HEK293T (cell line): ENCODE measurements at regions not wholly inside any gene's neighbourhood (a gene's known extent, or its start where the extent isn't known, plus 50 kb on each side); places are given as distances from the start of the nearest gene placed in this dataset.

Source experiments
- CTCF ChIA-PET: fragments of 350-600 bp; formaldehyde crosslinking; extraction: SDS; loops from one replicate; lab custom pipeline; 2021; ENCODE audit warnings: antibody characterized with exemption, inconsistent platforms; lab: Yijun Ruan, JAX
- POLR2A ChIA-PET: fragments of 350-600 bp; formaldehyde crosslinking; extraction: SDS; loops from one replicate; lab custom pipeline; 2020; ENCODE audit warnings: antibody characterized with exemption, inconsistent platforms; lab: Yijun Ruan, JAX
- DNase-seq: peaks from one replicate; pipeline ENCODE4 v3.0.0; 2012; ENCODE audit warnings: mixed read lengths; ENCODE audit errors: extremely low spot score
- ARNT ChIP-seq: fragments of 450-650 bp; IDR thresholded peaks from 2 replicates; pipeline ENCODE4 v1.6.1; 2017; ENCODE audit warnings: mild to moderate bottlenecking
- BHLHE40 ChIP-seq: fragments of 450-650 bp; IDR thresholded peaks from 2 replicates; pipeline ENCODE4 v1.6.1; 2016; ENCODE audit warnings: mild to moderate bottlenecking, moderate library complexity, borderline replicate concordance
- CTBP1 ChIP-seq: fragments of 450-650 bp; IDR thresholded peaks from 2 replicates; pipeline ENCODE4 v1.6.1; 2016; ENCODE audit warnings: borderline replicate concordance
- ELF4 ChIP-seq: fragments of 450-650 bp; IDR thresholded peaks from 2 replicates; pipeline ENCODE4 v1.6.1; 2017; ENCODE audit warnings: antibody characterized with exemption
- FOXA1 ChIP-seq: fragments of 450-650 bp; IDR thresholded peaks from 2 replicates; pipeline ENCODE4 v1.6.1; 2016; ENCODE audit warnings: mild to moderate bottlenecking
- FOXK2 ChIP-seq: fragments of 450-650 bp; IDR thresholded peaks from 2 replicates; pipeline ENCODE4 v1.6.1; 2016; ENCODE audit warnings: mild to moderate bottlenecking
- FOXM1 ChIP-seq: fragments of 450-650 bp; IDR thresholded peaks from 2 replicates; pipeline ENCODE4 v1.6.1; 2017; ENCODE audit warnings: mild to moderate bottlenecking, borderline replicate concordance
- HDGF ChIP-seq: fragments of 450-650 bp; IDR thresholded peaks from 2 replicates; pipeline ENCODE4 v1.6.1; 2017; ENCODE audit warnings: antibody characterized with exemption, borderline replicate concordance
- L3MBTL2 ChIP-seq: fragments of 450-650 bp; conservative IDR thresholded peaks from 2 replicates; pipeline ENCODE4 v1.6.1; 2016; ENCODE audit warnings: mild to moderate bottlenecking
- LEF1 ChIP-seq: fragments of 450-650 bp; IDR thresholded peaks from 2 replicates; pipeline ENCODE4 v1.6.1; 2017; ENCODE audit warnings: mild to moderate bottlenecking, borderline replicate concordance
- NFRKB ChIP-seq: fragments of 450-650 bp; IDR thresholded peaks from 2 replicates; pipeline ENCODE4 v1.6.1; 2016; ENCODE audit warnings: mild to moderate bottlenecking, moderate library complexity
- SP1 ChIP-seq: fragments of 450-650 bp; IDR thresholded peaks from 2 replicates; pipeline ENCODE4 v1.6.1; 2017
- SUZ12 ChIP-seq: fragments of 450-650 bp; IDR thresholded peaks from 2 replicates; pipeline ENCODE4 v1.6.1; 2016; ENCODE audit warnings: mild to moderate bottlenecking
- TARDBP ChIP-seq: fragments of 450-650 bp; IDR thresholded peaks from 2 replicates; pipeline ENCODE4 v1.6.1; 2016
- ZNF384 ChIP-seq: fragments of 450-650 bp; IDR thresholded peaks from 2 replicates; pipeline ENCODE4 v1.6.1; 2016
- TF ChIP-seq, protein P1 (sequence below): fragments of 450-650 bp; IDR thresholded peaks from 2 replicates; pipeline ENCODE4 v1.6.1; 2016

- no peak for TF ChIP-seq HDGF
- no peak for TF ChIP-seq LEF1
- no peak for TF ChIP-seq ARNT
- TF ChIP-seq FOXK2, result no peak
- TF ChIP-seq FOXM1, result no peak
- no peak for TF ChIP-seq FOXA1
- TF ChIP-seq SUZ12, result no peak
- TF ChIP-seq CTBP1, result no peak
- no peak for TF ChIP-seq TARDBP
- TF ChIP-seq BHLHE40, result no peak
- TF ChIP-seq ZNF384, result no peak
- no peak for TF ChIP-seq ELF4
- TF ChIP-seq, protein P1, sequence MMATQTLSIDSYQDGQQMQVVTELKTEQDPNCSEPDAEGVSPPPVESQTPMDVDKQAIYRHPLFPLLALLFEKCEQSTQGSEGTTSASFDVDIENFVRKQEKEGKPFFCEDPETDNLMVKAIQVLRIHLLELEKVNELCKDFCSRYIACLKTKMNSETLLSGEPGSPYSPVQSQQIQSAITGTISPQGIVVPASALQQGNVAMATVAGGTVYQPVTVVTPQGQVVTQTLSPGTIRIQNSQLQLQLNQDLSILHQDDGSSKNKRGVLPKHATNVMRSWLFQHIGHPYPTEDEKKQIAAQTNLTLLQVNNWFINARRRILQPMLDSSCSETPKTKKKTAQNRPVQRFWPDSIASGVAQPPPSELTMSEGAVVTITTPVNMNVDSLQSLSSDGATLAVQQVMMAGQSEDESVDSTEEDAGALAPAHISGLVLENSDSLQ, result no peak
- TF ChIP-seq SP1, result no peak
- TF ChIP-seq NFRKB, result no peak
- no peak for TF ChIP-seq L3MBTL2
- POLR2A ChIA-PET, result no interaction called here
- DNase-seq, result no peak
- CTCF ChIA-PET, result no interaction called here
Measured at GRCh38 chr17:72219824-72220493, 99.1 kb downstream of the SOX9 start.

- ChIA-PET POLR2A (no interaction called here), CTCF (no interaction called here)
- DNase-seq, result no peak
- no peak for TF ChIP-seq FOXA1
- TF ChIP-seq FOXM1, result no peak
- TF ChIP-seq ZNF384, result no peak
- TF ChIP-seq NFRKB, result no peak
Measured at GRCh38 chr17:72222661-72223380, 102.0 kb downstream of the SOX9 start.

DNA sequence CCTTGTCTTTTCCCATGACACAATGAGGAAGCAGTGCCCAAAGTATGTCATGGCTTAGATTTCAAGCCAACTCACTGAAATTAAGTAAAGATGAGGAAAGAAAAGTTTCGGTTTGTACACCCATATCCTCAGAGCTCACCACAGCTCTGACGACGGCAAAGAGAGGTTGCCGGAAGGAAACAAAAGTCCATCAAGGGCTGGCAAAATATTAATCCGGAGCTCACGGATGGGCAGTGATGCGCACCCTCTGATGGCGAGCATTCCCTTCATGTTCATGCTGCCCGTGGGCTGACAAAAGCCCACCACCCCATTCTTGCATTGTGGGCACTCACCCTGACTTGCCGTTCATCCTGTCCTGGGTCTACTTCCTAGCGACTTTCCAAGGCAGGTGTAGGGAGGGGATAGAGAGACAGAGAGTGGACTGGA, 103.1 kb downstream of the SOX9 start:
- ChIA-PET CTCF (no interaction called here), POLR2A (no interaction called here)
- DNase-seq, result no peak
- TF ChIP-seq SP1 (no peak), TARDBP (no peak), NFRKB (no peak), L3MBTL2 (no peak), ELF4 (no peak), FOXA1 (no peak), ZNF384 (no peak), FOXK2 (no peak), BHLHE40 (no peak), LEF1 (no peak), SUZ12 (no peak), HDGF (no peak), FOXM1 (no peak)
- TF ChIP-seq, protein P1, result no peak

- ChIA-PET POLR2A (no interaction called here), CTCF (interaction anchor here (0.6 kb wide), 1 partner anchor 270 kb away, joined by 4 read pairs; no protein-coding TSS in a partner anchor)
- no peak for DNase-seq
- TF ChIP-seq SUZ12 (no peak), SP1 (no peak), TARDBP (no peak), NFRKB (no peak), ZNF384 (no peak), CTBP1 (no peak), L3MBTL2 (no peak)
- TF ChIP-seq, protein P1, result no peak
Measured at GRCh38 chr17:72226322-72226721, 105.5 kb downstream of the SOX9 start.

DNA sequence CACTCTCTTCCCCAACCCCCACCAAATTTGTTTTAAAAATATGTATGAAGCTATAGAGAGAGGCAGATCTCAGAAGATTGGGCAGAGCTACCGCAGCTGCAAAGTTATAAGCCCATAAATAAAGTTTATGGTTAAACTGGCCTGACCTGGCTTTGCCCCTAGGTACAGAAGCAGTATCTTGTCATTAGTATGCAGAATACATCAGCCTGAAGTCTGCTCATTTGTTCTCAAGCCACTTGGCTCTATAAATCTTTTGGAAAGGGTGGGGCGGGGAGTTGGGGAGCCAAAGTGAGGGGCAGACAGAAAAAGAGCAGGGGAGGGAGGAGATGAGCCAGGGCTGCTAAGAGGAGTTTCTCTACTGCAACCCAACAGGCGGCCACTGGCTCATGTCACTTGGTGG, 113.2 kb downstream of the SOX9 start:
- TF ChIP-seq, protein P1, result peak; percentile 75
- TF ChIP-seq FOXM1 (no peak), ZNF384 (no peak)
- DNase-seq, result no peak
- CTCF ChIA-PET, result no interaction called here
- POLR2A ChIA-PET, result no interaction called here

- no peak for TF ChIP-seq FOXM1
- TF ChIP-seq FOXA1, result no peak
- TF ChIP-seq SP1, result no peak
- TF ChIP-seq L3MBTL2, result no peak
- no peak for TF ChIP-seq NFRKB
- no peak for TF ChIP-seq BHLHE40
Measured at GRCh38 chr17:72234985-72235384, 114.2 kb downstream of the SOX9 start.

More at GRCh38 chr17:72234985-72235384, 114.2 kb downstream of the SOX9 start:
- ChIA-PET CTCF (interaction anchor here (0.6 kb wide), 1 partner anchor 72 kb away, joined by 3 read pairs; no protein-coding TSS in a partner anchor), POLR2A (no interaction called here)
- no peak for DNase-seq
